Activated B cell treated with CpG ODN at 0.5 μM for 24 hours (primary cell): ENCODE measurements at regions not wholly inside any gene's neighbourhood (a gene's known extent, or its start where the extent isn't known, plus 50 kb on each side); places are given as distances from the start of the nearest gene placed in this dataset.

Experiments used
- ATAC-seq: fragments of 200-7000 bp; cut with Tn5 transposase; one replicate; pipeline ENCODE4 v1.10.0; 2021; ENCODE audit warnings: low read depth, mild to moderate bottlenecking, moderate library complexity
- CTCF ChIA-PET: fragments of 350-600 bp; sonication (Branson Sonifier 250); formaldehyde crosslinking; loops from one replicate; lab custom pipeline; 2021; ENCODE audit warnings: antibody characterized with exemption; lab: Charles Lee
- POLR2A ChIA-PET: fragments of 350-600 bp; sonication (Branson Sonifier 250); formaldehyde crosslinking; loops from one replicate; lab custom pipeline; 2021; ENCODE audit warnings: antibody characterized with exemption; lab: Charles Lee
- DNase-seq: peaks from one replicate; pipeline ENCODE4 v3.0.0; 2022
- H3K27ac Mint-ChIP-seq: one replicate; pipeline ENCODE4 v1.8.0; 2020; ENCODE audit warnings: mixed read lengths
- H3K27me3 Mint-ChIP-seq: one replicate; pipeline ENCODE4 v1.8.0; 2021; ENCODE audit warnings: mixed read lengths
- H3K36me3 Mint-ChIP-seq: one replicate; pipeline ENCODE4 v1.8.0; 2021; ENCODE audit warnings: low read depth, mixed read lengths
- H3K4me1 Mint-ChIP-seq: one replicate; pipeline ENCODE4 v1.8.0; 2021; ENCODE audit warnings: mixed read lengths
- H3K4me3 Mint-ChIP-seq: one replicate; pipeline ENCODE4 v1.8.0; 2020; ENCODE audit warnings: mild to moderate bottlenecking, mixed read lengths
- H3K9me3 Mint-ChIP-seq: one replicate; pipeline ENCODE4 v1.8.0; 2020; ENCODE audit warnings: mixed read lengths
- intact Hi-C: fragments of 100-400 bp; cut with micrococcal nuclease; formaldehyde crosslinking; loops from one replicate; pipeline ENCODE4 v1.15.1; 2024
- TF ChIP-seq, protein P1 (sequence below): fragments of 200-600 bp; IDR thresholded peaks from one replicate; pipeline ENCODE4 v1.8.0; 2022; ENCODE audit warnings: antibody characterized with exemption, mild to moderate bottlenecking

DNA sequence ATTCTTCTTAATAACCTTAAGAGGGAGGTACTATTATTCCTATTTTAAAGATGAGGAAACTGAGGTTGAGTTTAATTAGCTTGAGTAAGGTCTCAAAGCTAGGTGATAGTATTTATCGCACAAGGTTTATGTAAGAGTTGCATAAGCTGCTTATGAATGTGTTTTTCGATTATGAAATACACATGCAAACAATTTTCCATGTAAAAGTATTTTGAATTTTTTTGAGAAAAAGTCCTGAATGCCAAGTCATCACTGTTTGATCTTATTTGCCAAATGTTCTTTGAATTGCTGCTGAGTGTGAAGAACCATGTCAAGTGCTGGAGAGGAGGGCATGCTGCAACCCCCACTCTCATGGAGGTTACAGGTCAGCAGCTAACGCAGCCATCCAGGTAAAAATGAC is 174.4 kb downstream of the CARTPT start:
- DNase-seq, result no peak
- ATAC-seq, result no peak
- no peak overlapping the region for H3K27ac Mint-ChIP-seq
- no peaks in the 10 kb centered on the region for H3K36me3 Mint-ChIP-seq
- CTCF ChIA-PET, result no interaction called here
- intact Hi-C loops, result no loop called here
- no peaks in the 10 kb centered on the region for H3K4me1 Mint-ChIP-seq
- peaks cover 21% of the 10 kb centered on the region for H3K27me3 Mint-ChIP-seq
- no peak overlapping the region for H3K4me3 Mint-ChIP-seq
- POLR2A ChIA-PET, result no interaction called here
- no peaks in the 10 kb centered on the region for H3K9me3 Mint-ChIP-seq
- TF ChIP-seq, protein P1, sequence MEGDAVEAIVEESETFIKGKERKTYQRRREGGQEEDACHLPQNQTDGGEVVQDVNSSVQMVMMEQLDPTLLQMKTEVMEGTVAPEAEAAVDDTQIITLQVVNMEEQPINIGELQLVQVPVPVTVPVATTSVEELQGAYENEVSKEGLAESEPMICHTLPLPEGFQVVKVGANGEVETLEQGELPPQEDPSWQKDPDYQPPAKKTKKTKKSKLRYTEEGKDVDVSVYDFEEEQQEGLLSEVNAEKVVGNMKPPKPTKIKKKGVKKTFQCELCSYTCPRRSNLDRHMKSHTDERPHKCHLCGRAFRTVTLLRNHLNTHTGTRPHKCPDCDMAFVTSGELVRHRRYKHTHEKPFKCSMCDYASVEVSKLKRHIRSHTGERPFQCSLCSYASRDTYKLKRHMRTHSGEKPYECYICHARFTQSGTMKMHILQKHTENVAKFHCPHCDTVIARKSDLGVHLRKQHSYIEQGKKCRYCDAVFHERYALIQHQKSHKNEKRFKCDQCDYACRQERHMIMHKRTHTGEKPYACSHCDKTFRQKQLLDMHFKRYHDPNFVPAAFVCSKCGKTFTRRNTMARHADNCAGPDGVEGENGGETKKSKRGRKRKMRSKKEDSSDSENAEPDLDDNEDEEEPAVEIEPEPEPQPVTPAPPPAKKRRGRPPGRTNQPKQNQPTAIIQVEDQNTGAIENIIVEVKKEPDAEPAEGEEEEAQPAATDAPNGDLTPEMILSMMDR, result no peak

DNA sequence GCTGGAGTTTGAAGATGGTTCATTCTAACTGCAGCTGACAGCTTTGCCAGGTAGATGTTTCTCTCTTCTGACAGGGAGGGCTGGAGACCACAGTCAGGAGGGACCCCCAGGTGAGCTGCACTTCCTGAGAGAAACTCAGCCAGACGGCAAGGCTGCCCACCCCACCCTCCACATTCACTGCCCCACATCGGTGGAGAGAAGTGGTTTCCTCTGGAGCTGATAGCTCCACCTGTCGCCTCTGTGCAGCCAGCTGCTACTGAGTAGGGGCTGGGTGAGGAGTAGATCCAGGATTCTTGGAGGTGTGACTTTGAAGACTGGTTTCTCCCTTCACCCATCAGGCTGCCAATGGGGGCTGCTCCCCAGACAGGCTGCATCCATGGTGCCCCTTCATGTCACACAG is 175.0 kb downstream of the CARTPT start:
- ChIA-PET POLR2A (no interaction called here), CTCF (no interaction called here)
- Mint-ChIP-seq H3K9me3 (no peaks in the 10 kb centered on the region), H3K27me3 (peaks cover 21% of the 10 kb centered on the region), H3K36me3 (no peaks in the 10 kb centered on the region), H3K27ac (no peak overlapping the region), H3K4me1 (no peaks in the 10 kb centered on the region), H3K4me3 (no peak overlapping the region)
- DNase-seq, result no peak
- ATAC-seq, result no peak
- intact Hi-C loops, result no loop called here
- TF ChIP-seq, protein P1, result no peak

DNA sequence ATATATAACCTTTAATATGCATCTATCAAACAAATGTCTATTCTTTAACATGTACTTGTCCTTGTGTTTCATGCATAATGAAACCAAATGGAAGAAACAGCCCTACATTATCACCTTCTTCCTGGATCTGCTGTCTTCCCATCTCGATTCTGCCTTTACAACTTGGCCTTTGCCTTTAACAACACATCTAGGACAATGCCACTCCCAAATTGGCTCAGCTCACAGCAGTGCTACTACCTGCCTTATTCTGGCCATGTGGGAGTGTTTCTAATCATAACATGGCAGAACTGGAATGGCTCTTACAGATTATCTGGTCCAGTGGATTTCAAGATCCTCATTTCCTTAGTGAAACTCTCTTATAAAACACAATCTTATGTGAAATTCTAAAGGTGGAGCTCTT is 176.5 kb downstream of the CARTPT start:
- Mint-ChIP-seq H3K4me1 (no peaks in the 10 kb centered on the region), H3K27me3 (peaks cover 11% of the 10 kb centered on the region), H3K36me3 (no peaks in the 10 kb centered on the region), H3K9me3 (no peaks in the 10 kb centered on the region), H3K27ac (no peak overlapping the region), H3K4me3 (no peak overlapping the region)
- DNase-seq (no peak), ATAC-seq (no peak)
- intact Hi-C loops, result no loop called here
- TF ChIP-seq, protein P1, result no peak
- POLR2A ChIA-PET, result no interaction called here
- CTCF ChIA-PET, result no interaction called here

DNA sequence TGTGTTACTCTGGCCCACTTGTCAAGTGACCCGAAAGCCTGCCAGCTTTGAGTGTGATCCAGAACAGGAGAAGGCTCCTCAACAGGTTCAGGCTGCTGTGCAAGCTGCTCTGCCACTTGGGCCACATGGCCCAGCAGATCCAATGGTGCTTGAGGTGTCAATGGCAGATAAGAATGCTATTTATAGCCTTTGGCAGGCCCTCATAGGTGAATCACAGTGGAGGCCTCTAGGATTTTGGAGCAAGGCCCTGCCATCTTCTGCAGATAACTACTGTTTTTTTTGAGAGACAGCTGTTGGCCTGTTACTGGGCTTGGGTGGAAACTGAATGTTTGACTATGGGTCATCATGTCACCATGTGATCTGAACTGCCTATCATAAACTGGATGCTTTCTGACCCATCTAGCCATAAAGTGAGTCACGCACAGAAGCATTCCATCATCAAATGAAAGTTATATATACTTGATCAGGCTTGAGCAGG is 180.8 kb downstream of the CARTPT start:
- intact Hi-C loops, result no loop called here
- no peaks in the 10 kb centered on the region for H3K4me1 Mint-ChIP-seq
- H3K27me3 Mint-ChIP-seq, result peaks cover 8% of the 10 kb centered on the region
- H3K9me3 Mint-ChIP-seq, result no peaks in the 10 kb centered on the region
- no peak for DNase-seq
- H3K4me3 Mint-ChIP-seq, result no peak overlapping the region
- CTCF ChIA-PET, result no interaction called here
- ATAC-seq, result no peak
- POLR2A ChIA-PET, result no interaction called here
- H3K36me3 Mint-ChIP-seq, result no peaks in the 10 kb centered on the region
- H3K27ac Mint-ChIP-seq, result no peak overlapping the region
- TF ChIP-seq, protein P1, result no peak

DNA sequence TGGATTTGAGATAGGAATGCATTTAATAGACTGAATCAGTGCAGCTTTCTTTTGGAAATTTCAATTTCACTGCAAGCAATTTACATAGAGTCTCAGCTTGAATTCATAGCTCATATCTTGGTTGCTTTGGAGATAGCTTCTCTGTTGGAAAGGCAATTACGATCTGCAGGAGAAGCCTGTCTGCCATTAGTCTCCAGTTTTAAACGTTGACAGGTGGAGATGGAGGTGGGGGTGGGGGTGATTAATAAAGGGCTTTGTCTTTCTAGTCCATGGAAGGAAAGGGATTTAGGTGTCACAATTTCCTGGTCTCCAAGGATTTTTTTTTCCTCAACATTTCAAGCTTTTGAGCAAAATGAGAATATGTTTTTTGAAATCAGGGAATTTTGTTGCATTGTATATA is 184.7 kb downstream of the CARTPT start:
- CTCF ChIA-PET, result no interaction called here

More for the DNA sequence above, 184.7 kb downstream of the CARTPT start:
- intact Hi-C loops, result no loop called here
- no peak for DNase-seq
- Mint-ChIP-seq H3K36me3 (no peaks in the 10 kb centered on the region), H3K4me3 (no peak overlapping the region), H3K27me3 (peaks cover 7% of the 10 kb centered on the region), H3K27ac (no peak overlapping the region), H3K9me3 (no peaks in the 10 kb centered on the region), H3K4me1 (no peaks in the 10 kb centered on the region)
- TF ChIP-seq, protein P1, result no peak
- no peak for ATAC-seq
- POLR2A ChIA-PET, result no interaction called here
